GM19467 (cell line): ENCODE measurements at regions not wholly inside any gene's neighbourhood (a gene's known extent, or its start where the extent isn't known, plus 50 kb on each side); places are given as distances from the start of the nearest gene placed in this dataset.
"Not testable (repeated sequence)": the region's sequence is repeated elsewhere in the genome, so short reads cannot be mapped to it uniquely, and the experiment has no call there.

Experiments used
- ATAC-seq: cut with Tn5 transposase; IDR thresholded peaks from one replicate; pipeline ENCODE4 v1.9.1; 2021; ENCODE audit warnings: mild to moderate bottlenecking, moderate library complexity; ENCODE audit not compliant: unreplicated experiment

DNA sequence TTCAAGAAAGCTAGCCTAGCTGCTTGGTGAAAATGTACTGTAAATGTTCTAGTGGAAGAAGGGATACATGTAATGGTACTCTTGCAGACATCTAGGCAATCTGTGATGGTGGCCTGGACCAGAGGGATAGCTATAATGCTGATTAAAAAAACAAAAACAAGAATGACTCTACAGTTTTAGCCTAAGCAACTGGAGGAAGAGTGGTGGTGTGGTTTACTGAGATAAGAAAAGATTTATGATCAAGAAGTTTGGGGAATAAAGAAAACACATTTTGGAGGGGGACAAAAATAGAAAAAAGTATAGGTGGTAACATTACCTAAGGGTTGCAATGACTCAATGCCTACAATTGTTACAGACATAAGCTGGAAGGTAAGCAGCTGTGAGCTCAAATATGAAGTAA is 1080.7 kb upstream of the CELF4 start:
- no peak for ATAC-seq

DNA sequence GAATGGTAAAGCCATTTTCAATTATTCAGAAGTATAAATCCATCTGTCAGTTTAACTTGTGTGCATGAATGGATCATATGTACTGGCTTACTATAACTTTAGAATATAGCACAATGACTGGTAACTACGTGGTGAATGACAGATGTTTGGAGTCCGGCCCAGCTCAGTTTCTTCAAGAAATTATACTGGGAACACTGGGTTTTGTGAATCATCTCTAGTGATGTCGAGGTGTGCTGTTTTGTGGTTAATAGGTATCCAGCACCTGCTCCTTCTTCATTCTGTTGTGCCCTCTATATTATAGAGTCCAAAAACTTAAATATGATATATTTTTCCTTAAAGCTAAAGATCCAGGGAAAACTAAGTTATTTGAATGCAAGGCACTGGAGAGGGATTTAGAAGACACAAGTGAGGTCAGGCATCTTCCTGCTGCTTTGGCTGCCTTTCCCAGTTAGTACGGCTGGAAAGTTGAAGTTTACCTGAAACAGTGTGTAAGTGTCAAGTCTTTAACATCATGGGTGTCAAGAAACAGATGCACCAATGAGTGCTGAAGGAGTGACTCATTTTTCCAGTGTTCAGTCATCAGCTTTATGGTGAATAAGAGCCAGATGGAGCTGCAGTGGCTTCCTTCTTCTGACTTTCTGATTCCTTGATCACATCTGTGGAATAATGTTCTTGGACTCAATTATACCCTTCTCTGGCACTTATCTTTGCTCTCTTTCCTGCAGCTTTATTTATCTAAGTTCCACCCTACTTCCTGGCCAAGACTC is 1079.5 kb upstream of the CELF4 start:
- ATAC-seq, result no peak

DNA sequence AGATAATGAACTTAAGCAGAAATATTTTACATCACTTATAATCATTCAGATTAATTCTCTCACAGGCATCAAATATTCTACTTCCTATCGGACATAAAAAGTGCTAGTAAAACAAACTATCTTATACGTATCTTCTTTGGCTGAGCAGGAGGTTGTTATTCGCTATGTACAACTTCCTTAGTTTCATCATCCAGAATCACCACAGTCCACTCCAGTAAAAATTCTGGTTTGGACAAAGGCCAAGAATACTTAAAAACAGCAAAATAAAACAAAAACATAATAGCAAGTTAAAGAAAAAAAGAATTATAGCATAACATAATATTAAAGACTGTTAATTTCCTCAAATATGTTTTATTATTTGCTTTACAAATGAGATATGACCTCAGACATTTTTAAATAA is 1077.1 kb upstream of the CELF4 start:
- ATAC-seq, result no peak

DNA sequence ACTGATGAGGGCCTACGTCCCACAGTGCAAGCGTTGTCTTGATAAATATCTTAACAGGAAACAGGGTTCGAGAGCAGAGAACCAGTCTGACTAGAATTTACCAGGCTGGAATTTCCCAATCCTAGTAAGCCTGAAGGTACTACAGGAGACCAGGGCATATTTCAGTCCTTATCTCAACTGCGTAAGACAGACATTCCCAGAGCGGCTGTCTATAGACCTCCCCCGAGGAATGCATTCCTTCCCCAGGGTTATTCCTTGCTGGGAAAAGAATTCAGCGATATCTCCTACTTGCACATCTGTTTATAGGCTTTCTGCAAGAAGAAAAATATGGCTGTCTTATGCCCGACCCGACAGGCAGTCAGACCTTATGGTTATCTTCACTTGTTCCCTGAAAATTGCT is 1074.1 kb upstream of the CELF4 start:
- not testable (repeated sequence) for ATAC-seq

DNA sequence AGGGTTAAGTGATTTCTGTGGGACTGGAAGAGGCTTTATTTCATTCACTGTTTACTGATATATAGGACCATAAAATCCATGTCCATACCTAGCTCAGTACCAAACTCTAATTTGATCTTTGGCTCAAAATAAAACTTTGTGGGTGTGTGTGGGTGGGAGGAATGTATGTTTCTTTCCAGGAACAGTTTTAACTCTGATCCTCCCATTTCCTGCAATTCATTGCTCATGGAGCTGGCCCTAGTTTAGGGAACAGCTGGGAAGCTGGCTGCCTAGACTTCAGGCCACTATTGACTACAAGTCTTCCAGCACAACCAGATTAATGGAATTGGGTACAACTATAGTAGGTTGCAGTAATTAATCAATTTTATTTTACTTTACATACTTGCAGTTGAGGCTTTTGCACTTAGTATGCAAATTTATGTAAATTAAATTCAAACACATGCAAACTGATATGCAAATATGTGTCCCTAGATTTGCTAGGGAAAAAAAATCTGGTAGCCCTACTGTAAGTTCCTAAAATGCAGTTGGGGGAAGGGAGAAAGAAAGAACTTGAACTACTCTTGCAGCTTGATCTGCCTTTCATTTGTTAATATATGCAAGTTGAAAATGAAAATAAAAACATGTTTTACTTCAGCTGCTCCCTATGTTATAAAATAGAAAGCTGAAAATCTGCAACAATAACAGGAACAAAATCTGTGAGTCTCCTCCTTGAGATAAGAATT is 1070.3 kb upstream of the CELF4 start:
- ATAC-seq, result no peak

DNA sequence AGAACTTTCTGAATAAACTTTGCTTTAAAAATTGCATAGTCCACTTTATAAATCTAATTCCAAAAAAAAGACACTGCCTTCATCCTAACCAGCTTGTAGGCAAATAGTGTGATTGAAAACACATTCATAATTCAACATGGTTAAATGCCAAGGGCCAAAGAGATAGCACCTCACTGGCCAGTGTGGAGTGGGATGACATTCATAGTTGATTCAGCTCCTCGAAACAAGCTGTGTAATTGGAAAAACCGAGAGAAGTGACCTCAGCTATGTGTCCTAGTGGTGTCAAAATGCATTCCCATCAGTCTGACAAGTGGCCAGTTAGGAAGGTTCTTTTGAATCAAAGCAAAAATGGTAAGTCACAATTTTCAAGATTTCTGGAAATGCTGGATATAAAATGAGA is 1068.5 kb upstream of the CELF4 start:
- no peak for ATAC-seq

DNA sequence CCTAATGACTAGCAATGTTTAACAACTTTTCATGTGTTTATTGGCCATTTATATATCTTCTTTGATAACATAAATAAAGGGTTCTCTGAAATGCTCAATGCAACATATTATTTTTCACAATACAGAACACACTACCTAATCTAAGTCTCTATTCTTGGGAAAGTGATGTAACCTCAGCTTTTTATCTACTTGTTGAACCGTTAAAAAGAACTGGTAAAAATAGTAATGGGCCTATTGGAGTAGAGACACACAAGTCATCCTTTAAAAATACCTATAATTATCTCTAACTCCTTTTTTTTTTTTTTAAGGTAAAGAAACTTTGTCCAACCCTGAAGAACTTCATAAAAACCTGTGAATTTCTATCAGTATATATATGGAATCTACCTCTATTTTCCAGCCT is 1067.7 kb upstream of the CELF4 start:
- ATAC-seq, result no peak

DNA sequence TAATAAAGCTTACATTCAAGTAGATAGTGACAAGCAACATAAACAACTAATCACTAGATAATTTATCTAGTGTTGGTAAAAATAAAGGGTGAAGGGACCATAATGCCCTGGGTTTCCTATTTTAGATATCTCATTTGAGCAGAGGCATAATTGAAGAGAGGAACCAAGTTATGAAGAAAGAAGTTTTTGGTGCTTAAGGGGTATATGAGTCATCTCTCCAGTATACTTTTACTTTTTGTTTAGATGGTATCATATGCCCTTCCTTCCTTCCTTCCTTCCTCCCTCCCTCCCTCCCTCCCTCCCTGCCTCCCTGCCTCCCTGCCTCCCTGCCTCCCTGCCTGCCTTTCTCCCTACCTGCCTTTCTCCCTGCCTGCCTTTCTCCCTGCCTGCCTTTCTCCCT is 1053.5 kb upstream of the CELF4 start:
- no peak for ATAC-seq

DNA sequence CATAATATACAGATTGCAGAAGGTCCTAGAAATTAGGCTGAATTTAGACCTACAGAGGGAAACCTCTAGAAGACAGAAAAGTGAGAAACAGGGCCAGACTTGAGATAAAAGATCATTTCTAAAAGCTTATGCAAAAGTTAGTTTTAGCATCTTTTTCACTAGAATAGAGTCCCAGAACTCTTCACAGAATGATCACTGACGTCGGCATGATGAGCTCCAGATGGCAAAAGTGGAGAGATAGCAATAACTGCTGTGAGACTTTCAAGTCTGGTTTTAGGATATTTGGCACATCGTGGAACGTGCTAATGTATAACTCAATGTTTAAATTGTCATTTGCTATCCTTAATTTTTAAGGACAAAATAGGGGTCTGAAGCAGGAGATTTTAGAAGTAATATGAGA is 1050.7 kb upstream of the CELF4 start:
- no peak for ATAC-seq

DNA sequence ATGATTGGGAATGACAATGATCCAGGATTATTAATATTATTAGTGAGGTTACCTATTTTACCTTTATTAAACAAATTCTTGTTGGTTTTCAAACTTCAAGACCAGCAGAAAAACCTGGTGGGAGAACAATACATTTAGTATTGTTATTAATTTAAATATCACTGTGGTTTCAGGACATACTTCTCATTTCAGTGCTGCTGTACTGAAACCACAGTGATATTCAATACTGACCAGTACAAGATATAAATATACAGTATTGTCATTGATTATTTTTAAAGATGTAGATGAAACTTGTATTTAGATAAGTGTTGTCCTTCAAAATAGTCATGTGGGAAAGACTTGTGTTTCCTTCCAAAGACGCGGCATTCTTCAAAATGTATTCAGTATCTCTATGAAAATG is 1047.3 kb upstream of the CELF4 start:
- no peak for ATAC-seq

DNA sequence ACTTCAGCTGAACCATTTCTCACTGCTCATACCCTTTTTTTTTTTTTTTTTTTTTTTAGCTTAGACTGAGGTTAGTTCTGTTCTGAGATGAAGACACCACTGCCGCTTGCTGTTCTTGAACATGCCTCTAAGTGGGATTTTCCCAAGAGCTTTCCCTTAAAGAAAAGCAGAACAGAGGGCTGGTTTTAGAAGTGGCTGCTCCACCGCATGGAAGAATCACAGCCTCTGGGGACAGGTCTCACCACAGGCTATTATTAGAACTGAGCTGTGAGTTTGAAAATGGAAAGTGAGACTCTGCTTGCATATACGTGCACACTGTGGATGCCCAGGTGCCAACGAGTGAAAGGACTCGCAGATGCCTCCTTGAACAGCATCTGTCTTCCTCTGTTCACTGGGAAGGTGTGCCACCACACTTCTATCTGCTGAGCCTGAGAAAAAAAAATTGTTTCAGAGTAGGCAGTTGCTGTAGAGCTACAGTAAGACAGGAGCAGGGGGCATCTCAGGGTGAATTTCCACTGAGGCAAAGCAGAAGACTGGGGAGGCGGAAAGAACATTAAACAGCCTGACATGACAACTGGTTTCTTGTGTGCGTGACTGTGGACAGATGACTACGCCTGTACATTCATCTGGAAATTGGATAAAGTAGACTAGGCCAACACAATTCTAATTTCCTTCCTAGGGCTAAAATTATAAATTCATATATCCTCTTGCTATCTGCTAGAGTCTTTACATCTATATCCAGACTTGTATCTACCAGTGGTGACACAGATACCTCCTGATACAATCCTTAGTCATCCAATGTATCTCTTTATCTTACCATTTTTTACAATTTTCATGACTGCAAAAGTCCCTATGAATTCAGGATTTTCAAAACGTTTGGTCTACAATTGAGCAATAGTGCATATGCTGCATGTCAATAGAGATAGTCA is 1045.7 kb upstream of the CELF4 start:
- ATAC-seq, result peak; percentile 88

DNA sequence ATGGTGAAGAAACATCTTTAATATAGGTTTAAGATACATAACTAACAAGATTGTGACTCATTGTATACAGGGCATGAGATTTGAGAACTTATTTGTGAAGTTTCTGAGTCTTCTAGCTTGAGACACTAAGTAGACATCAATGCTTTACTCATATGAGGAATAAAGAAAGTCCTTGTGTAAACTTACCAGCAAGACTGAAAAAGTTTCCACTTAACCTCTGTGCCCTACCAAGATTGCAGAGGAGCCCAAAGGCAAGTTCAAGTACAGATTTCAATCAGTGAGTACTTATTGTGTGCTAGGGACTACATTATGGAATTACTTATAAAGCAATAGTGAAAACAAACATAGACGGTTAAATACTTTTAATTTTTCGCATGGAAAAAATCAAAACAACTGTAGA is 1041.2 kb upstream of the CELF4 start:
- no peak for ATAC-seq

DNA sequence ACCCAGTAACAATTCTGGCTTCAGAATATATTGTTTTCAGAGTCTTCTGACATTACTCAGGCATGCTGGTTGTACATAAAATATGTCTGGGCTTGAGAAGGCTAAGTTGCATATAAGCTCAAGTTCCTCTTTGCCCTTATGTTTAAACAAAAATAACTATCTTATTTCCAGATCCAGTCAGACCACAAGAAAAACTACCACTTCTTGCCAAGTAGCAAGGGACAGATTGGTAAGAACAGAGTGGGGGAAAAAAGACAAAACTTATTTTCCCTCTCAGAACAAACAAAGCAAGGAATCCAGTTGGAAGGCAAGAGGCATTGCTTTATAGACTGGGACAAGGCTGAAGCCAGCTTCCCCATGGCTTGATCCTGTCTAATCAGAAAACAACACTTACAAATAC is 1036.7 kb upstream of the CELF4 start:
- no peak for ATAC-seq

DNA sequence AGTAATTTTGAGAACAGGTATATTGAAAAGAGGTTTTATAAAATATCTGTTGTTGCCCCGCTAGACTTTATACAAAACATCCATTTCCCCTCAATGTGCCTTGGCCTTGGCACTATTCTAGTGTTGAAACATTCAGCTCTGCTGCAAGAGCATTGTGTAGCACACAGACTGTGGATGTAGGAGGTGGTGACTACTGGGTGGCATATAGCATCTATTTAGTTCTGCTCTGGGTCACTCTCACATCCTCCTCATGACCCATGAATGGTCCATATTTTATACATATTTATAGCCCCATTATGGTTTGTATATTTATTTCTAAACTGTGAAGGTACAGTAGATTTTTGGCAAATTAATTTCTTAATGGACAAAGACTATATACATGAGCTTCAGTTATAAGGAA is 1022.0 kb upstream of the CELF4 start:
- ATAC-seq, result no peak

DNA sequence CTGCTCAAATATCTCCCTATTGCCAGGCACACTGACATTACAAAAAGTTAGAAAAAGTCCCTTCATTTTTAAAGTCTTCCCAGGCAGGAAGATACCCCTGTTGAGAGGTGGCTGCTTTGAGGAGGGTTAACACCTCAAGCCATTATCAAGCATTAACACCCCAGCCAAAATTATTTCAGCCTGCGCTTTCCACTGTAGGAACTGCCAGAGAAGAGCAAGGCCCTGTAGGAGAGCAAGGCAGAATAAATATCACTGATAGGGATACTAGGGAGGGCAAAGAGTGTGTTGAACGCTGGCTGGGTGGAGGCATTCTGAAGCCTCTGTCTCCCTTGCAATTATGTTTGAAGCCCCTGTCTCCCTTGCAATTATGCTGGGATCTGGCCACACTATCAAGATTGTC is 1020.7 kb upstream of the CELF4 start:
- ATAC-seq, result no peak

DNA sequence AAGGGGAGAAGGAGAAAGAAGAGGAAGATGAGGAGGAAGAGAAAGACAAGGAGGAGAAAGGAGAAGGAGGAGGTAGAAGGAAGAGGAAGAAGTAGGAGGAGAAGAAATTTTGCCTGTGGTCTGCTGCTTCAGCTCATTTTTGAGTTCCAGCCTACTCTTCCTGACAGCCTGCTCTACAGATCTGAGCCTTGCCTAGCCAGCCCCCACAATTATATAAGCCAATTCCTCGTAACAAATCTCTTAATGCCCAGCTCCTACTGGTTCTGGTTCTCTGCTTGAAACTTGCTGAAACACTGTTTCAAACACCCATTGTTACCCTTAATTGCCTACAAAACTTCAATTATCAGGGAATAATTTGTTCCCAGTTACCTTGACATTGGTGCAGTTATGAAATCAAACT is 1014.2 kb upstream of the CELF4 start:
- no peak for ATAC-seq

DNA sequence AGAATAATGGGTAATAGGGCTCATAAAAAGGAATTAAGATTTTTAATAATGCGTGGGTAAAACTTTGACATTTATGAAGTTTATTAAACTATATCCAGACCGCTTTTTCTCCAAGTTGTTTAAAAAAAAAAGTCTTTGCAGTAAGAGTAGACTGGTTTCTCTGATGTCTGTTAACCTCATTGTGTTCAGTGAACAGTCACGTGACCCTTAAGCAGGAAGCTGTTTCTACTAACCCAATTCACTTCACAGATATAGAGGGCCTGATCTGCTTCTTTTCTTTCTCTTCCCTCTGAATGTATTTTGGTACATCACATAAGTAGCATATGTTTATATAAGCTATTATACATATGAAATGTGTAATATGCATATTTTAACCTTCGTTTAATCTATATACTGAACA is 1011.3 kb upstream of the CELF4 start:
- ATAC-seq, result no peak

DNA sequence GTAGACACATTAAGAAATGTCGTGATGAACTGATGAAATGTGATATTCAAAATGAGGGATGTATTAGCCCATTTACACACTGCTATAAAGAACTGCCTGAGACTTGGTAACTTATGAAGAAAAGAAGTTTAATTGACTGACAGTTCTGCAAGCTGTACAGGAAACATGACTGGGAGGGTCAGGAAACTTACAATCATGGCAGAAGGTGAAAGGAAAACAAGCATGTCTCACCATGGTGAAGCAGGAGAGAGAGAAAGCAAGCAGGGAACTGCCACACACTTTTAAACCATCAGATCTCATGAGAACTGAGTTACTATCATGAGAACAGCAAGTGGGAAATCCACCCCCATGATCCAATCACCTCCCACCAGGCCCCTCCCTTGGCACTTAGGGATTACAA is 1010.8 kb upstream of the CELF4 start:
- no peak for ATAC-seq

DNA sequence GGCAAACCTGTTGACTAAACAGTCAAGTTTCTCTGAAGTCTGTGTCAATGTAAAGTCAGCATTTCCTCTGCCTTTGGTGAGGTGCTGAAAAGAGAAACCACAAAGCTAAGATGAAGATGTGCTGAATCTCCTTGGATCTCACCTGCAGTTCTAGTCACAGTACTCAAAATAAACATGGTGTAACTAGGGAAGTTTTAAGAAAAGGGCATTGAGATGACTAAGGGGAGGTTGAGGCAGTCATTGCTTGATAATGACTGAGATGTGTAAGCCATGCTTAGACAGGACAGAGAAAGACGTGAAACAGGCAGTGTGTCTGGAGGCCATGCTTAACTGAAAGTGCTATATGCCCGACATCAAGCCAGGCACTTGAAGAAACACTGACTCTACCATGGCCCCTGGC is 1010.0 kb upstream of the CELF4 start:
- ATAC-seq, result no peak

DNA sequence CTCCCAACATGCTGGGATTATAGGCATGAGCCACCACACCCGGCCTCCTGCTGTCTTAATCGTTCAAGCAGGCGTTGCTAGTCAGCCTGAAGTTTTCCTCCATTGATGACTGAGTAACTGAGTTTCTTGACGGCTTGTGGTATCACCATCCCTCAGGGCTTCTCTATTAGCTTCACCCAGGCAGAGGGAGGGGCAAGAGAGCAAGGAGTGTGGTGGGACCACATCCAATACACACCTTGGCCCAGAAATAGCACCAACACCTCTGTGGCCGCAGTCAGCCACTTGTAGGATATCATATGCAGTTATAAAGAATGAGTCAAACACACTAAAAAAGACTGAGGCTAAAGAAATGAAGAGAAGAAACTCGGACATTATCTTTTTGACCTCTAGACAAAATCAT is 1009.4 kb upstream of the CELF4 start:
- no peak for ATAC-seq

DNA sequence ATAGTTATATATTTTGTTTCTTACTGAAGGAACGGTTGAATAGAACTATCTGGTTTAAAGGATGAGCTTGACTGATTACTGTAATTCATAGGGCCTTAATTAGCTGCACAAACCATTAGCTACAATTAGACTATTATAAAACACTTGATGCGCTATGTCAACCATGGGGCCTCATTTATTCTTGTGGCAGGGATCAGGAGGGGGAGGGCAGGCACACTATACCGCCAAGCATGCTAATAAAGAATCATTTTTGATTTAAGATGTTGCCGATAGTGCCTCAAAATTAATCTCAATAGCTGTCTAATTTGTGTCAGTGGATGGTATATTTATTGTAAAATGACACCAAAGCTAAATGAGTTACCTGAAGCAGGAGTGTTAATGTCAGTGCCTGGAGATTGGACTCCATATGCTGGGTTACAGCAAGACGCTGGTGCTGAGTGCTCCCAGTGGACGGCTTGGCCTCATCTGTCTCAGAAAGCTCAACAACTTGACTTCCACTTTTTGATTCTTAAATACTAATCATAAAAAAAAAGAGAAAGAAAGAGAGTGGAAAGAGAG is 1007.0 kb upstream of the CELF4 start:
- ATAC-seq, result no peak
